ENCODE measurements at regions not wholly inside any gene's neighbourhood (a gene's known extent, or its start where the extent isn't known, plus 50 kb on each side); places are given as distances from the start of the nearest gene placed in this dataset.

- TF ChIP-seq POLR2A (IDR thresholded peaks at IDR 0.05; ENCODE audit: extremely low read depth, insufficient read length), result no peak
- no peak for TF ChIP-seq CTCF (IDR thresholded peaks at IDR 0.05; ENCODE audit: low read depth, low read length)
- no peak for TF ChIP-seq MYC (IDR thresholded peaks at IDR 0.05; ENCODE audit: low read depth, low read length)
- TF ChIP-seq MAX (IDR thresholded peaks at IDR 0.05; ENCODE audit: low read depth, low read length), result no peak
- no peak overlapping the region for H3K4me3 ChIP-seq (ENCODE audit: low read depth, low read length)
- no peak for DNase-seq (ENCODE audit: low read depth)
Observed at GRCh38 chr2:125364192-125364983, 1291.6 kb upstream of the GYPC start.

GRCh38 chr2:125364984-125365265, 1291.0 kb upstream of the GYPC start:
- TF ChIP-seq MYC (IDR thresholded peaks at IDR 0.05; ENCODE audit: low read depth, low read length) (no peak), POLR2A (IDR thresholded peaks at IDR 0.05; ENCODE audit: extremely low read depth, insufficient read length) (no peak), MAX (IDR thresholded peaks at IDR 0.05; ENCODE audit: low read depth, low read length) (no peak), CTCF (IDR thresholded peaks at IDR 0.05; ENCODE audit: low read depth, low read length) (no peak)
- no peak for DNase-seq (ENCODE audit: low read depth)
- no peak overlapping the region for H3K4me3 ChIP-seq (ENCODE audit: low read depth, low read length)

GRCh38 chr2:125371867-125372266, 1284.1 kb upstream of the GYPC start:
- TF ChIP-seq CTCF (IDR thresholded peaks at IDR 0.05; ENCODE audit: low read depth, low read length) (no peak), MAX (IDR thresholded peaks at IDR 0.05; ENCODE audit: low read depth, low read length) (no peak), MYC (IDR thresholded peaks at IDR 0.05; ENCODE audit: low read depth, low read length) (no peak), POLR2A (IDR thresholded peaks at IDR 0.05; ENCODE audit: extremely low read depth, insufficient read length) (no peak)
- no peak for DNase-seq (ENCODE audit: low read depth)
- no peak overlapping the region for H3K4me3 ChIP-seq (ENCODE audit: low read depth, low read length)

GRCh38 chr2:125373293-125373692, 1282.7 kb upstream of the GYPC start:
- no peak for DNase-seq (ENCODE audit: low read depth)
- H3K4me3 ChIP-seq (ENCODE audit: low read depth, low read length), result no peak overlapping the region
- TF ChIP-seq MYC (IDR thresholded peaks at IDR 0.05; ENCODE audit: low read depth, low read length) (no peak), MAX (IDR thresholded peaks at IDR 0.05; ENCODE audit: low read depth, low read length) (no peak), CTCF (IDR thresholded peaks at IDR 0.05; ENCODE audit: low read depth, low read length) (no peak), POLR2A (IDR thresholded peaks at IDR 0.05; ENCODE audit: extremely low read depth, insufficient read length) (no peak)

GRCh38 chr2:125386074-125386473, 1269.9 kb upstream of the GYPC start:
- DNase-seq (ENCODE audit: low read depth), result peak; percentile 7
- no peak overlapping the region for H3K4me3 ChIP-seq (ENCODE audit: low read depth, low read length)
- TF ChIP-seq CTCF (IDR thresholded peaks at IDR 0.05; ENCODE audit: low read depth, low read length), result no peak

Data from NB4 (cell line).